CD4-positive, alpha-beta T cell treated with Interleukin-12 subunit alpha and Interleukin-12 subunit beta, for 1 hour (primary cell): ENCODE measurements at regions not wholly inside any gene's neighbourhood (a gene's known extent, or its start where the extent isn't known, plus 50 kb on each side); places are given as distances from the start of the nearest gene placed in this dataset.
A peak's percentile ranks its signal among the peaks of the same experiment; 100 is the strongest.
"Not testable (repeated sequence)": the region's sequence is repeated elsewhere in the genome, so short reads cannot be mapped to it uniquely, and the experiment has no call there.

Source experiments
- DNase-seq: peaks from one replicate; pipeline ENCODE4 v3.0.0-alpha.2; 2020

- no peak for DNase-seq
Measured at GRCh38 chr7:55261386-55261770, 103.8 kb upstream of the LANCL2 start.

- not testable (repeated sequence) for DNase-seq
Measured at GRCh38 chr7:55265328-55265727, 99.8 kb upstream of the LANCL2 start.

- no peak for DNase-seq
Measured at GRCh38 chr7:55265836-55266642, 99.1 kb upstream of the LANCL2 start.

GRCh38 chr7:55271069-55271626 lies 94.0 kb upstream of the LANCL2 start:
- DNase-seq = no peak

GRCh38 chr7:55271661-55272060 lies 93.5 kb upstream of the LANCL2 start:
- DNase-seq = no peak

- DNase-seq = no peak
Measured at GRCh38 chr7:55272328-55272727, 92.8 kb upstream of the LANCL2 start.

GRCh38 chr7:55273186-55273980 lies 91.8 kb upstream of the LANCL2 start:
- no peak for DNase-seq

GRCh38 chr7:55274156-55274555 lies 91.0 kb upstream of the LANCL2 start:
- no peak for DNase-seq

- no peak for DNase-seq
Measured at GRCh38 chr7:55275291-55276200, 89.6 kb upstream of the LANCL2 start.

- no peak for DNase-seq
Measured at GRCh38 chr7:55276572-55277295, 88.4 kb upstream of the LANCL2 start.

- DNase-seq = no peak
Measured at GRCh38 chr7:55277916-55278315, 87.2 kb upstream of the LANCL2 start.

- DNase-seq = no peak
Measured at GRCh38 chr7:55278321-55278720, 86.8 kb upstream of the LANCL2 start.

- no peak for DNase-seq
Measured at GRCh38 chr7:55279080-55279845, 85.9 kb upstream of the LANCL2 start.

GRCh38 chr7:55280031-55280454 lies 85.1 kb upstream of the LANCL2 start:
- DNase-seq = peak; percentile 72

GRCh38 chr7:55285665-55286064 lies 79.5 kb upstream of the LANCL2 start:
- no peak for DNase-seq

- no peak for DNase-seq
Measured at GRCh38 chr7:55286666-55287065, 78.5 kb upstream of the LANCL2 start.

GRCh38 chr7:55288070-55288824 lies 76.9 kb upstream of the LANCL2 start:
- no peak for DNase-seq

GRCh38 chr7:55296070-55296469 lies 69.1 kb upstream of the LANCL2 start:
- DNase-seq = no peak

- no peak for DNase-seq
Measured at GRCh38 chr7:55299273-55299967, 65.7 kb upstream of the LANCL2 start.

GRCh38 chr7:55303220-55303619 lies 61.9 kb upstream of the LANCL2 start:
- no peak for DNase-seq
